Ovary (tissue), 7 donors: ENCODE measurements at regions not wholly inside any gene's neighbourhood (a gene's known extent, or its start where the extent isn't known, plus 50 kb on each side); places are given as distances from the start of the nearest gene placed in this dataset.

ENCODE experiments used
- DNase-seq, 5 donors: peaks; one replicate each; pipeline ENCODE4 v3.0.0-alpha.2; 2019 to 2020
- H3K27ac ChIP-seq, 2 donors: fragments of 200-600 bp; one replicate each; pipeline versions ENCODE4 v1.5.1 to v1.8.0; 2019 to 2022
- H3K27me3 ChIP-seq: fragments of 200-600 bp; one replicate; pipeline ENCODE4 v1.8.0; 2022
- H3K36me3 ChIP-seq: fragments of 200-600 bp; sonication (generic); one replicate; pipeline ENCODE4 v1.5.1; 2019
- H3K4me1 ChIP-seq: one replicate; pipeline ENCODE4 v1.8.1; 2013; ENCODE audit warnings: mild to moderate bottlenecking, moderate library complexity; ENCODE audit not compliant: insufficient read depth
- H3K4me3 ChIP-seq: fragments of 200-600 bp; sonication (generic); one replicate; pipeline ENCODE4 v1.5.1; 2017
- H3K9me3 ChIP-seq, 2 donors: fragments of 200-600 bp in 1 of 2; sonication (generic) in 1 of 2; one replicate each; pipeline versions ENCODE4 v1.5.1 to v1.8.1; 2013 to 2019; ENCODE audit warnings: mild to moderate bottlenecking in 1 of 2, moderate library complexity in 1 of 2
- EP300 ChIP-seq: sonication (generic); formaldehyde crosslinking; IDR thresholded peaks from one replicate; pipeline ENCODE4 v1.6.1; 2017; ENCODE audit warnings: antibody characterized with exemption
- POLR2A ChIP-seq: fragments of 450-650 bp; IDR thresholded peaks from one replicate; pipeline ENCODE4 v1.6.1; 2017; ENCODE audit warnings: antibody characterized with exemption, mild to moderate bottlenecking, moderate library complexity
- WGBS, 3 donors: extraction: QIAGEN DNeasy Blood & Tissue Kit in 1 of 3; methylation state at CpG; one replicate each; pipeline versions ENCODE4 v1.1.5 to v1.1.7; 2013 to 2017; 5-methylcytosine and 5-hydroxymethylcytosine counted together
- intact Hi-C, 4 donors: fragments of 100-400 bp; cut with DNase I; formaldehyde crosslinking; loops; one replicate each; pipeline versions ENCODE4 v1.11.0 to v1.15.1; 2022 to 2023
- TF ChIP-seq, protein P1 (sequence below), 3 donors: fragments of 450-650 bp in 2 of 3; fragments of 200-600 bp in 1 of 3; IDR thresholded peaks; one replicate each; pipeline versions ENCODE4 v1.5.1 to v1.8.0; 2016 to 2022; ENCODE audit warnings: antibody characterized with exemption in 3 of 3, mild to moderate bottlenecking in 1 of 3
- donor health status: DM: no; HTN: no; CAD: no; lungs with moderate emphysema.
- donor health status: DM: no; HTN: no; CAD: no.
- donor health status: Bipolar disorder and iron deficiency.
- donor health status: DM: no; HTN: no; CAD: no.
- donor health status: DM: yes; HTN: yes; CAD: no.

GRCh38 chr2:481388-481787 is 193.5 kb upstream of the ALKAL2 start:
- TF ChIP-seq EP300 (no peak), POLR2A (no peak)
- TF ChIP-seq, protein P1, sequence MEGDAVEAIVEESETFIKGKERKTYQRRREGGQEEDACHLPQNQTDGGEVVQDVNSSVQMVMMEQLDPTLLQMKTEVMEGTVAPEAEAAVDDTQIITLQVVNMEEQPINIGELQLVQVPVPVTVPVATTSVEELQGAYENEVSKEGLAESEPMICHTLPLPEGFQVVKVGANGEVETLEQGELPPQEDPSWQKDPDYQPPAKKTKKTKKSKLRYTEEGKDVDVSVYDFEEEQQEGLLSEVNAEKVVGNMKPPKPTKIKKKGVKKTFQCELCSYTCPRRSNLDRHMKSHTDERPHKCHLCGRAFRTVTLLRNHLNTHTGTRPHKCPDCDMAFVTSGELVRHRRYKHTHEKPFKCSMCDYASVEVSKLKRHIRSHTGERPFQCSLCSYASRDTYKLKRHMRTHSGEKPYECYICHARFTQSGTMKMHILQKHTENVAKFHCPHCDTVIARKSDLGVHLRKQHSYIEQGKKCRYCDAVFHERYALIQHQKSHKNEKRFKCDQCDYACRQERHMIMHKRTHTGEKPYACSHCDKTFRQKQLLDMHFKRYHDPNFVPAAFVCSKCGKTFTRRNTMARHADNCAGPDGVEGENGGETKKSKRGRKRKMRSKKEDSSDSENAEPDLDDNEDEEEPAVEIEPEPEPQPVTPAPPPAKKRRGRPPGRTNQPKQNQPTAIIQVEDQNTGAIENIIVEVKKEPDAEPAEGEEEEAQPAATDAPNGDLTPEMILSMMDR (IDR thresholded peaks at IDR 0.05): no peak

DNA sequence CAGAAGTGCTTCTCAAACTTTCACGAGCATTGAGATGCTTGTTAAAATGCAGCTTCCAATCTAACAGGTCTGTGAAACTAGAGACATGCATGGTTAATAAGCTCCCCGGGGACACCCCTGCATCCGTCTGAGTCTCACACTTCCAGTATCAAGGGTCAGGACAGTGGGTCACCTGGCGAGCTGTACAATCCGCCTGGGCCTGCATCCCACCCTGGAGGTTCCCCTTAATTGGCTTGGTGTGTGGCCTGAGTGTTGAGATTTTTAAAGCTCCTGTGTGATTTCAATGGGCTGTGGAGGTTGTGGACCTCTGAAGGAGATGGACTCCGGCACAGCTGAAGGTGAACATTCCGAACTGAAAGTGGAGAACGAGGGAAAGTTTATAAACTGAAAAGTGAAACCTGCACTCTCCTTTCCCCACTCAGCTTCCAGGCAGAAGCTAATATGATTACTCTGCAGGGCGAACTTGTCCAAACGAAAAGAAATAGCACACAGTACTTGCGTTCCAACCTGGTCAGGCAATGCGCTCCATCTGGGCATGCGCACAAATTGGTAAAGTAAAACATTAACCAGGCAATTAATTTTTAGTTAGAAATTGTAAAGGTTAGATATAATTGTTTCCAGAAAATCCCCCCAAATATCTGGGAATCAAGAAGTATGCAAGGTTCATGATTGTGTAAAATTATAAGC is 191.7 kb upstream of the ALKAL2 start:
- H3K9me3 ChIP-seq: peaks cover 0 to 6% of the 10 kb centered on the region in 2 donors
- no peak overlapping the region for H3K27ac ChIP-seq
- TF ChIP-seq EP300: no peak
- TF ChIP-seq, protein P1 (IDR thresholded peaks at IDR 0.05): no peak
- TF ChIP-seq POLR2A: no peak
- intact Hi-C loops: no loop called here
- H3K27me3 ChIP-seq: no peaks in the 10 kb centered on the region
- 41 to 53% (median 42%) methylated on average over 13 of the region's 13 CpGs for WGBS, 3 donors
- H3K4me3 ChIP-seq: no peak overlapping the region
- H3K4me1 ChIP-seq: no peaks in the 10 kb centered on the region
- no peak for DNase-seq
- H3K36me3 ChIP-seq: no peaks in the 10 kb centered on the region

More at GRCh38 chr2:481388-481787, 193.5 kb upstream of the ALKAL2 start:
- Histone ChIP-seq H3K9me3 (no peaks in the 10 kb centered on the region), H3K27me3 (no peaks in the 10 kb centered on the region), H3K4me1 (no peaks in the 10 kb centered on the region), H3K36me3 (no peaks in the 10 kb centered on the region), H3K4me3 (no peak overlapping the region), H3K27ac (no peak overlapping the region)
- WGBS, 3 donors: 81 to 85% (median 83%) methylated on average over 16 of the region's 16 CpGs
- no peak for DNase-seq
- intact Hi-C loops: no loop called here

- 56 to 66% (median 62%) methylated on average over 11 of the region's 11 CpGs for WGBS, 3 donors
Measured at GRCh38 chr2:479031-479430, 191.1 kb upstream of the ALKAL2 start.

DNA sequence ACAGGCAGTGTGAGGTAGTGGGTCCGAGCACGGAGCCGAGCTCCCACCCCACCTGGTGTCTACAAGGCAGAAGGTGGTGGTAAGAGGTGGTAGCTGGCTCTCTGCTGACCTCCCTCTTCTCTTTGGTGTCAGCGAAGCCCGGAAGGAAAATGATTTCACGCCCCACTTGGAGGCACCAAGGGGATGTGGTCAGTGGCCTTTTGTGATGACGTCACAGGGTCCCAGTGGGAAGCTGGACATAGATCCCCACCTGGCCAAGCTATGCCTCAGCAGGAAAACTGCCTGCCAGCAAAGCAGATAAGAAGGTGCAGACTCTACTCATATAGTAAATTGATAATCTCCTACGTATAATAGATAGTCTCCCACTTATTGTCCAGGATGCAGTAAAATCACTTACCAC is 183.7 kb upstream of the ALKAL2 start:
- 72 to 82% (median 80%) methylated on average over 8 of the region's 8 CpGs for WGBS, 3 donors
- DNase-seq: no peak
- intact Hi-C loops: no loop called here
- Histone ChIP-seq H3K27ac (no peak overlapping the region), H3K36me3 (no peaks in the 10 kb centered on the region), H3K4me3 (no peak overlapping the region), H3K4me1 (peaks cover 1% of the 10 kb centered on the region), H3K27me3 (no peaks in the 10 kb centered on the region), H3K9me3 (peaks cover 0 to 6% of the 10 kb centered on the region in 2 donors)
- TF ChIP-seq POLR2A (no peak), EP300 (no peak)
- TF ChIP-seq, protein P1 (IDR thresholded peaks at IDR 0.05): no peak

More at GRCh38 chr2:479031-479430, 191.1 kb upstream of the ALKAL2 start:
- Histone ChIP-seq H3K27me3 (no peaks in the 10 kb centered on the region), H3K36me3 (no peaks in the 10 kb centered on the region), H3K4me3 (no peak overlapping the region), H3K9me3 (peaks cover 0 to 6% of the 10 kb centered on the region in 2 donors), H3K4me1 (no peaks in the 10 kb centered on the region), H3K27ac (no peak overlapping the region)
- TF ChIP-seq POLR2A: no peak
- TF ChIP-seq, protein P1 (IDR thresholded peaks at IDR 0.05): no peak
- TF ChIP-seq EP300: no peak
- intact Hi-C loops: no loop called here
- no peak for DNase-seq
